HG03378 (cell line): ENCODE measurements at regions not wholly inside any gene's neighbourhood (a gene's known extent, or its start where the extent isn't known, plus 50 kb on each side); places are given as distances from the start of the nearest gene placed in this dataset.
A peak's percentile ranks its signal among the peaks of the same experiment; 100 is the strongest.

ENCODE experiments used
- ATAC-seq: cut with Tn5 transposase; IDR thresholded peaks from one replicate; pipeline ENCODE4 v1.9.1; 2021; ENCODE audit warnings: mild to moderate bottlenecking, moderate library complexity; ENCODE audit not compliant: unreplicated experiment

- no peak for ATAC-seq
Observed at GRCh38 chr13:77480066-77480465, 55.4 kb upstream of the SCEL start.

- ATAC-seq = no peak
Observed at GRCh38 chr13:77479326-77479725, 56.2 kb upstream of the SCEL start.

GRCh38 chr13:77477299-77477848, 58.1 kb upstream of the SCEL start:
- ATAC-seq = no peak

- no peak for ATAC-seq
Observed at GRCh38 chr13:77476456-77476855, 59.0 kb upstream of the SCEL start.

- ATAC-seq = no peak
Observed at GRCh38 chr13:77475345-77476084, 60.0 kb upstream of the SCEL start.

GRCh38 chr13:77470986-77471385, 64.5 kb upstream of the SCEL start:
- no peak for ATAC-seq

GRCh38 chr13:77466753-77467422, 68.6 kb upstream of the SCEL start:
- no peak for ATAC-seq

- ATAC-seq = no peak
Observed at GRCh38 chr13:77465603-77466195, 69.8 kb upstream of the SCEL start.

- ATAC-seq = peak; percentile 85
Observed at GRCh38 chr13:77460195-77460594, 75.3 kb upstream of the SCEL start.

GRCh38 chr13:77459592-77459991, 75.9 kb upstream of the SCEL start:
- no peak for ATAC-seq

GRCh38 chr13:77458736-77459135, 76.8 kb upstream of the SCEL start:
- ATAC-seq = no peak

- ATAC-seq = no peak
Observed at GRCh38 chr13:77457966-77458365, 77.5 kb upstream of the SCEL start.

GRCh38 chr13:77456271-77456670, 79.2 kb upstream of the SCEL start:
- no peak for ATAC-seq

- no peak for ATAC-seq
Observed at GRCh38 chr13:77449265-77449664, 86.2 kb upstream of the SCEL start.

GRCh38 chr13:77448689-77449088, 86.8 kb upstream of the SCEL start:
- no peak for ATAC-seq

GRCh38 chr13:77443511-77443910, 92.0 kb upstream of the SCEL start:
- ATAC-seq = no peak

- no peak for ATAC-seq
Observed at GRCh38 chr13:77437267-77437666, 98.2 kb upstream of the SCEL start.

GRCh38 chr13:77434289-77434688, 101.2 kb upstream of the SCEL start:
- ATAC-seq = no peak

GRCh38 chr13:77431449-77431848, 104.1 kb upstream of the SCEL start:
- no peak for ATAC-seq

GRCh38 chr13:77430377-77430951, 103.6 kb upstream of the MYCBP2 start:
- peak; percentile 46 for ATAC-seq

GRCh38 chr13:77429320-77430142, 102.6 kb upstream of the MYCBP2 start:
- peak; percentile 71 for ATAC-seq
